ENCODE measurements at regions not wholly inside any gene's neighbourhood (a gene's known extent, or its start where the extent isn't known, plus 50 kb on each side); places are given as distances from the start of the nearest gene placed in this dataset.
"Not testable (repeated sequence)": the region's sequence is repeated elsewhere in the genome, so short reads cannot be mapped to it uniquely, and the experiment has no call there.

DNA sequence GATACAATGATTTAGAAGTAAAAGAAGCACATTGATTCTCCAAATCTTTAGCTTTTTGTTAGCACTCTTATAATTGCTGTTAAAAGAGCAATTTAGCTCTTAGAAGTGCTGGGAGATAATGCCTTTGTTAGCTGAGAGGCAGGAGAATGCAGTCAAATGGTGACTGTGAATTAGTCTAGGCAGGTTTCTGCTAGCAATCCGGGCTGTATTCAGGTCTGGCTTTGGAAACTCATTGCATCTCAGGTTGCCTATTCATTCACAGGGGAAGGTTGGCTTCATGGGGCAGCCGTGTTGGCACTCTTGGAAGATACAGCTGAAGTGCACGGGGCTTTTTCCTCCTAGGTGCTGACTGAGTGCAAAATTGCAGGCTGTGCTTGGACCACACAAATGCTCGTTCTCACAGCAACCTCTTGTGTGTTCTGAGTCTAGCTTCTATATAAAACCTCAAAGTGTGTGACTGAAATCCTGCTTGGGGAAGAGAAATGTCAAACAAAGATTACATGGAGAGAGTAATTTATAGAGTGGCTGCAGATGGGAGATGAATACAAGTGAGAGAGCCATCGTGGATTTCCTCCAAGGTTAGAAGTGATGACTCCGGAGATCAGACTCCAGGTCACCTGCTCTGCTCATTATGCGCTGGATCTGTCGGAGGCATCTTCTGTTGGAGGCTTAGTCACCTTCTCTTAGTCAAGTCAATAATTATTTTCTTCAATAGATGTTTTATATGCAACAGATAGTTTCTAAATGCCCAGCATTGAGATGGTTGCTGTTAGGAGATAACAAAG is 167.8 kb downstream of the PMAIP1 start:
- TF ChIP-seq EZH2 (IDR thresholded peaks at IDR 0.05; ENCODE audit: borderline replicate concordance, low read depth, low read length, severe bottlenecking): no peak
- TF ChIP-seq, protein P1, sequence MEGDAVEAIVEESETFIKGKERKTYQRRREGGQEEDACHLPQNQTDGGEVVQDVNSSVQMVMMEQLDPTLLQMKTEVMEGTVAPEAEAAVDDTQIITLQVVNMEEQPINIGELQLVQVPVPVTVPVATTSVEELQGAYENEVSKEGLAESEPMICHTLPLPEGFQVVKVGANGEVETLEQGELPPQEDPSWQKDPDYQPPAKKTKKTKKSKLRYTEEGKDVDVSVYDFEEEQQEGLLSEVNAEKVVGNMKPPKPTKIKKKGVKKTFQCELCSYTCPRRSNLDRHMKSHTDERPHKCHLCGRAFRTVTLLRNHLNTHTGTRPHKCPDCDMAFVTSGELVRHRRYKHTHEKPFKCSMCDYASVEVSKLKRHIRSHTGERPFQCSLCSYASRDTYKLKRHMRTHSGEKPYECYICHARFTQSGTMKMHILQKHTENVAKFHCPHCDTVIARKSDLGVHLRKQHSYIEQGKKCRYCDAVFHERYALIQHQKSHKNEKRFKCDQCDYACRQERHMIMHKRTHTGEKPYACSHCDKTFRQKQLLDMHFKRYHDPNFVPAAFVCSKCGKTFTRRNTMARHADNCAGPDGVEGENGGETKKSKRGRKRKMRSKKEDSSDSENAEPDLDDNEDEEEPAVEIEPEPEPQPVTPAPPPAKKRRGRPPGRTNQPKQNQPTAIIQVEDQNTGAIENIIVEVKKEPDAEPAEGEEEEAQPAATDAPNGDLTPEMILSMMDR (IDR thresholded peaks at IDR 0.05; ENCODE audit: borderline replicate concordance, extremely low read depth, low read length, poor library complexity, severe bottlenecking): no peak
- no peaks in the 10 kb centered on the region for H4K20me1 ChIP-seq (ENCODE audit: insufficient read depth, low read length)
- no peak overlapping the region for H2AFZ ChIP-seq (ENCODE audit: low read depth, low read length)
- H3K27me3 ChIP-seq (ENCODE audit: insufficient read depth, low read length, poor library complexity): no peaks in the 10 kb centered on the region
- H3K36me3 ChIP-seq (ENCODE audit: insufficient read depth, low read length): no peaks in the 10 kb centered on the region
- no peaks in the 10 kb centered on the region for H3K4me1 ChIP-seq (ENCODE audit: insufficient read depth, low read length)
- H3K79me2 ChIP-seq (ENCODE audit: insufficient read depth, low read length): no peaks in the 10 kb centered on the region
- no peak overlapping the region for H3K9ac ChIP-seq (ENCODE audit: low read depth, low read length)
- H3K4me2 ChIP-seq (ENCODE audit: insufficient read depth, low read length): no peak overlapping the region
- ATAC-seq (ENCODE audit: insufficient read depth, low read depth) (no peak), DNase-seq (no peak)
- no peak overlapping the region for H3K27ac ChIP-seq (ENCODE audit: low read length)
- H3K4me3 ChIP-seq (ENCODE audit: low read depth in 1 of 2, low read length in 2 of 2): no peak overlapping the region
- no peaks in the 10 kb centered on the region for H3K9me3 ChIP-seq (ENCODE audit: insufficient read depth, low read length, severe bottlenecking)

DNA sequence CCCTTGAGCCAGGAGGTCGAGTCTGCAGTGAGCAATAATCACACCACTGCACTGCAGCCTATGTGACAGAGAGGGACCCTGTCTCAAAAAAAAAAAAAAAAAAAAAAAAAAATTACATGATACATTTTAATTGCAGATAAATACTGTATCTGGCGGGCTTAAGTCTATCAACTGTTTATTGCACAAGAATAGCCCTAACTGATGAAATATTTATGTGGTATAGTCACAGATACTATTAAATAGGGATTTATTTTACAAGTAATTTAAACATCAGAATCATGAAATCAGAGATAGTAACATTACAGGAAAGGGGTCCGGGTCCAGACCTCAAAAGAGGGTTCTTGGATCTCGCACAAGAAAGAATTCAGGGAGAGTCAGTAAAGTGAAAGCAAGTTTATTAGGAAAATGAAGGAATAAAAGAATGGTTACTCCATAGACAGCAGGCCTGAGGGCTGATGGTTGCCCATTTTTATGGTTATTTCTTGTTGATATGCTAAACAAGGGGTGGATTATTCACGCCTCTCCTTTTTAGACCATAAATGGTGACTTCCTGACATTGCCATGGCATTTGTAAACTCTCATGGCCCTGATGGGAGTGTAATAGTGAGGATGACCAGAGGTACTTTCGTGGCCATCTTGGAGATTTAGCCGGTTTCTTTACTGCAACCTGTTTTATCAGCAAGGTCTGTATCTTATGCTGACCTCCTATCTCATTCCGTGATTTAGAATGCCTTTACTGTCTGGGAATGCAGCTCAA is 166.6 kb downstream of the PMAIP1 start:
- no peaks in the 10 kb centered on the region for H3K4me1 ChIP-seq (ENCODE audit: insufficient read depth, low read length)
- ATAC-seq (ENCODE audit: insufficient read depth, low read depth): no peak
- H3K9me3 ChIP-seq (ENCODE audit: insufficient read depth, low read length, severe bottlenecking): peaks cover 4% of the 10 kb centered on the region
- no peaks in the 10 kb centered on the region for H3K79me2 ChIP-seq (ENCODE audit: insufficient read depth, low read length)
- H3K27me3 ChIP-seq (ENCODE audit: insufficient read depth, low read length, poor library complexity): no peaks in the 10 kb centered on the region
- H3K4me2 ChIP-seq (ENCODE audit: insufficient read depth, low read length): no peak overlapping the region
- no peak for TF ChIP-seq EZH2 (IDR thresholded peaks at IDR 0.05; ENCODE audit: borderline replicate concordance, low read depth, low read length, severe bottlenecking)
- TF ChIP-seq, protein P1 (IDR thresholded peaks at IDR 0.05; ENCODE audit: borderline replicate concordance, extremely low read depth, low read length, poor library complexity, severe bottlenecking): no peak
- H3K27ac ChIP-seq (ENCODE audit: low read length): no peak overlapping the region
- H3K9ac ChIP-seq (ENCODE audit: low read depth, low read length): no peak overlapping the region
- H2AFZ ChIP-seq (ENCODE audit: low read depth, low read length): no peak overlapping the region
- H3K36me3 ChIP-seq (ENCODE audit: insufficient read depth, low read length): no peaks in the 10 kb centered on the region
- no peak overlapping the region for H3K4me3 ChIP-seq (ENCODE audit: low read depth in 1 of 2, low read length in 2 of 2)
- no peaks in the 10 kb centered on the region for H4K20me1 ChIP-seq (ENCODE audit: insufficient read depth, low read length)
- DNase-seq: no peak

DNA sequence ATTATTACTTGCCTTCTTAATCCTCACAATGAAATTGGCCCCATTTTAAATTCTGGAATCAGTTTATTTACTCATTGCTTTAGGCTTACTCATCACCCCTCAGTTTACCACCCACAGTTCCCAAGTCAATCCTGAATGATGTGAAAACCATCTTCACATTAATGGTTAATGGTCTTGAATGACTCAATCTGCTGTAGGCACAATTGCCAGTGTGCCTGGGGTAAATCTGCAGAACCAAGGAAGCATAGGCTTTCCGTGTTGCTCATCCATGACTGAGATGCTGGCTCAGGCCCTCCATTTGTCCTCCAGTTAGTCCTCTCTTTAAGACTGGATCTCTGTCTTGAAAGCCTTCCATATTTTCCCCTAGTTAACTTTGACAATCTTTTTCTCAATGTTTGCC is 164.5 kb downstream of the PMAIP1 start:
- no peaks in the 10 kb centered on the region for H3K36me3 ChIP-seq (ENCODE audit: insufficient read depth, low read length)
- no peaks in the 10 kb centered on the region for H4K20me1 ChIP-seq (ENCODE audit: insufficient read depth, low read length)
- no peak overlapping the region for H2AFZ ChIP-seq (ENCODE audit: low read depth, low read length)
- no peak overlapping the region for H3K9ac ChIP-seq (ENCODE audit: low read depth, low read length)
- no peaks in the 10 kb centered on the region for H3K27me3 ChIP-seq (ENCODE audit: insufficient read depth, low read length, poor library complexity)
- H3K9me3 ChIP-seq (ENCODE audit: insufficient read depth, low read length, severe bottlenecking): peaks cover 4% of the 10 kb centered on the region
- H3K4me2 ChIP-seq (ENCODE audit: insufficient read depth, low read length): no peak overlapping the region
- TF ChIP-seq EZH2 (IDR thresholded peaks at IDR 0.05; ENCODE audit: borderline replicate concordance, low read depth, low read length, severe bottlenecking): no peak
- TF ChIP-seq, protein P1 (IDR thresholded peaks at IDR 0.05; ENCODE audit: borderline replicate concordance, extremely low read depth, low read length, poor library complexity, severe bottlenecking): no peak
- no peaks in the 10 kb centered on the region for H3K4me1 ChIP-seq (ENCODE audit: insufficient read depth, low read length)
- no peak overlapping the region for H3K27ac ChIP-seq (ENCODE audit: low read length)
- ATAC-seq (ENCODE audit: insufficient read depth, low read depth) (no peak), DNase-seq (no peak)
- H3K4me3 ChIP-seq (ENCODE audit: low read depth in 1 of 2, low read length in 2 of 2): no peak overlapping the region
- no peaks in the 10 kb centered on the region for H3K79me2 ChIP-seq (ENCODE audit: insufficient read depth, low read length)

DNA sequence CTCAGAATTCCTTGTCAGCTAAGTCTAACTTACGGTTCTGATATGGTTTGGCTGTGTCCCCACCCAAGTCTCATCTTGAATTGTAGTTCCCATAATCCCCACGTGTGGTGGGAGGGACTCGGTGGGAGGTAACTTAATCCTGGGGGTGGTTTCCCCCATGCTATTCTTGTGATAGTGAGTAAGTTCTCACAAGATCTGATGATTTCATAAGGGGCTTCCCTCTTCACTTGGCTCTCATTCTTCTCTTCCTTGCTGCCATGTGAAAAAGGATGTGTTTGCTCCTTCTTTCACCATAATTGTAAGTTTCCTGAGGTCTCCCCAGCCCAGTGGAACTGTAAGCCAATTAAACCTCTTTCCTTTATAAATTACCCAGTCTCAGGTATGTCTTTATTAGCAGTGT is 163.0 kb downstream of the PMAIP1 start:
- not testable (repeated sequence) for H2AFZ ChIP-seq (ENCODE audit: low read depth, low read length); H4K20me1 ChIP-seq (ENCODE audit: insufficient read depth, low read length); H3K9me3 ChIP-seq (ENCODE audit: insufficient read depth, low read length, severe bottlenecking); H3K27ac ChIP-seq (ENCODE audit: low read length); H3K36me3 ChIP-seq (ENCODE audit: insufficient read depth, low read length); H3K4me1 ChIP-seq (ENCODE audit: insufficient read depth, low read length); H3K9ac ChIP-seq (ENCODE audit: low read depth, low read length); H3K79me2 ChIP-seq (ENCODE audit: insufficient read depth, low read length); ATAC-seq (ENCODE audit: insufficient read depth, low read depth); DNase-seq; H3K4me3 ChIP-seq (ENCODE audit: low read depth in 1 of 2, low read length in 2 of 2); H3K4me2 ChIP-seq (ENCODE audit: insufficient read depth, low read length); H3K27me3 ChIP-seq (ENCODE audit: insufficient read depth, low read length, poor library complexity)

All from DND-41 (cell line).